CD4-positive, alpha-beta T cell treated with Interleukin-2 at 100 ng/mL for 4 hours (primary cell): ENCODE measurements at regions not wholly inside any gene's neighbourhood (a gene's known extent, or its start where the extent isn't known, plus 50 kb on each side); places are given as distances from the start of the nearest gene placed in this dataset.

ENCODE experiments used
- DNase-seq: peaks from one replicate; pipeline ENCODE4 v3.0.0-alpha.2; 2020; ENCODE audit warnings: low spot score

GRCh38 chr21:39022863-39023693 lies 160.2 kb downstream of the PSMG1 start:
- DNase-seq = no peak

- DNase-seq = no peak
Observed at GRCh38 chr21:39022466-39022862, 160.8 kb downstream of the PSMG1 start.

DNA sequence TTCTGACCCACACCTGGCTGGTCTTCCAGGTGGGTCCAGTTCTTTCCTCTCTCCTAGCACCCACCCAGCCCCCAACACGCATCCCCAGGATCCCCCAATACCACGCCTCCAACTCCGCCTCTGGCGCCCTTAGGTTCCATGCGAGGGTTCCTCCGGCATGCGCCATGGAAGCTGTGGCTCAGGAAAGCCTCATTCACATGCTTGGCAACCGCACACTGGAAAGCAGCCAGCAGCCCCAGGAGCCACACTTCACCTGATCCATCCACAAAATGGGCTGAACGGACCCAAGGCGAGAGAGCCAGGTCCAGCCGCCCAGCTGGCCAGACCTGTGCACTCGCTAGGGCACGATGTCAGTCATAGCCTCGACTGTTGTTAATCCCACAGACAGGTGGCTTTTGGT lies 161.2 kb downstream of the PSMG1 start:
- no peak for DNase-seq

- no peak for DNase-seq
Observed at GRCh38 chr21:39021478-39021832, 161.8 kb downstream of the PSMG1 start.

DNA sequence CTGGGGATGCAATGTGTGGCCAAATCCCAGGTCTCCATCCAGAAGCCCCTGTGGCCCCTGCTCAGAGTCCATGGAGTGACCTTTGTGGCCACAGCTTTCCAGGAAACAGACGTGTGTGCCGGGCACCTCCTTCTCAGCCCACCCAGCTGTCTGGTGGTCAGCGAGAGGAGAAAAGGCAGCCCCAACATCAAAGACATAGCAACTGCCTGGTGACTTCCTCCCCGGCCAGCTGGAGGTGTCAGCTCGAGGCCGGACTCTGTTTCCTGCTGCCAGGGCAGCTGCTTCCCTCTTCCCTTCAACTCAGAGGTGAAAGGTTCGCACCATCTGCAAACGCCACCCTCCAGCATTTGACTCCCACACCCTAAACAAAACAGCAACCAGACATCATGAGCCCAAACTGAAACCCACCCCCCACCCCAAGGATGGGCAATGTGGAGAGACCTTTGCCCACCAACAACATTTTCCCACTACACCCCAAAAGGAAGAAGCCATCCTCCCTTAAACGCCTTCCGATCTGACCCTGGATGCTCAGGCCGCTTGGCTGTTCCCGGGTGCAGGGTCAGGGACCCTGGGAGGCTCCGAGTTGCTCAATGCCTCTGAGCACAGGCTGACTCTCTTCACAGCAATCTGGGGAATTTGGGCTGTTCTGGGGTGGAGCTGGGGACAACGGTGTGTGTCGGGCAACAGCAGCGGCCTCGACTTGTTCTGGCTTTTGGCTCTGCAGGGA lies 162.3 kb downstream of the PSMG1 start:
- DNase-seq = no peak

DNA sequence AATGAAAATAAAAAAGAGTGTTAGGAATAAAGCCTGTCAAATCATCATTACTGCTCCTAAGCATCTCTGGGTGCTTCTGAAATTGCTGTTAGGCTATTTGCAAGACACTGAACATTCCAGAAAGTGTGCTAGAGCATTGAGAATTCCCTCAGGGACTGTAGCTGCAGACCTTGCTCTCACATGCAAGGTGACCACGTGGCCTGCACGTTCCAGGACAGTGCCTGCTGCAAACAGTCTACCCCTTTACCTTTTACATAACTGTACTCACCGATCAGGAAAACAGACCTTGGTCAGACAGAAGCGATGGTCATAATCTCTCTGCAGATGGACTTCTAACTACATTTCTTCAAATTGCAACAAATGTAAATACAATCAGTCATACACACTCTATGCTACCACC lies 164.5 kb downstream of the PSMG1 start:
- no peak for DNase-seq

GRCh38 chr21:39016740-39017315 lies 166.4 kb downstream of the PSMG1 start:
- DNase-seq = no peak

DNA sequence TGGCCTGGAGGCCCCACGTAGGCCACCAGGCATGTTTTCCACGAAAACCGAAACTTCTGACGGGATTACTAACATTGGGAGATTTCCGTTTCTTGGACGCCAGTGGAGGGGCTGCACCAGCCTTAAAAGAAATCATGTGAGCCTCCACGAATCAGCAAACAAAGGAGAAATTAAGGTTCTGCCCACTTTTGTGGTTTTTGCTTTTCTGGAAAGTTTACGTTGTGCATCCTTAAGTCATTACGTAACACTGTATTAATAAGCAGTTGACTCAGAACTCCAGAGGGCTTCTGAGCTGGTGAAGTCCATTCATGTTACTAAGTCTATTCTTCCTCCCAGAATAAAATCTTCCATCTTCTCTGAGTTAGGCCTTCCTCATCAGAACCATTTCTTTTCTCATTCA lies 168.5 kb downstream of the PSMG1 start:
- DNase-seq = no peak

DNA sequence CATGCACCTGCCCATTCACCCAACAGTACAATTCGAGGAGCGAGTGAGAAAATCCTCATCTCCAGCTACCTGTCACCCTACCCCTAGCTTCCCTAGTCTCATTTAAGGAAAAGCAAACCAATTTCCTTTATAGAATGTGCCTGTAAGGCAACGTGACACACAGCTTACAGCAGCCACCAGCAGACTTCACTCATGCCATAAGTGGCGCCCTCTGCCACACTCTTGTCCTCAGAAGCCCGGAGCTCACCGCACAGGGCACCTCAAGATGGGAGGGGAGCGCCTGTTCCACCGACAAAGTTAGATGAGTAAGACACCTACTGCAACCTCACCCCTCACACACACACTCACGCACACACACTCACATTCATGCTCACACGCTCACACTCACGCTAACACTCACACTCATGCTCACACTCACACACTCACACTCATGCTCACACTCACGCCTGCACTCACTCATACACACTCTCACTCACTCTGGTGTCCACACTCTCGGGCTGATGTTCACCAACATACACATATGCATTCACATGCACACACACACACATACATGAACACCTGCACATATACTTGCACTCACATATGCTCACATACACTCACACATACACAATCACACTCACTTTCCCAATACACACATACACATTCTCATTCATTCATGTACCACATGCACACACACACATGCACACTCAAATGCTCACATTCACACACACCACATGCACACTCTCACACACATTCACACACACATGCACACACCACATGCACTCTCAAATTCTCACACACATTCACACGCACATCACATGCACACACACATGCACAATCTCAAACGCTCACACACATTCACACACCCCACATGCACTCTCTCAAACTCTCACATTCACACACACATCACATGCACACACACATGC lies 170.7 kb downstream of the PSMG1 start:
- no peak for DNase-seq

DNA sequence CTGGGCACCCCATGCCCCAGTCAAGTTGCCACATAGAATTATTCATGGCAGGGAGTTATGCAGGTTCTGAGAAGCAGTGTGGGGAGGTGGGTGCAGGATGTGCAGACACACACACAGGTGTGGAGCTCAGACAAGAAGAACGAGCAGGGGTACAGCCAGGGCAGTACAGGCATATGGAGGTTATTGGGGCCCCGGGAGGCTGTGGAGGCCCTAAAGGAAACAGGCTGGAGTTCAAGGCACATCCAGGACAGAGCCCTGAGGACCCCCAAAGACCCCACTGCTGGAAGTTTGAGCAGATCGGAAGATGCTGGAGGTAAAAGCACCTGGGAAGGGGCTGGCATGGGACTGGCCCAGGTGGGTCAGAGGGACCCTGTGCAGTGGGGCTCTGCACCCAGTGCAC lies 171.3 kb downstream of the PSMG1 start:
- no peak for DNase-seq

- DNase-seq = no peak
Observed at GRCh38 chr21:39010629-39011404, 172.4 kb downstream of the PSMG1 start.

- no peak for DNase-seq
Observed at GRCh38 chr21:39009587-39010225, 173.5 kb downstream of the PSMG1 start.

DNA sequence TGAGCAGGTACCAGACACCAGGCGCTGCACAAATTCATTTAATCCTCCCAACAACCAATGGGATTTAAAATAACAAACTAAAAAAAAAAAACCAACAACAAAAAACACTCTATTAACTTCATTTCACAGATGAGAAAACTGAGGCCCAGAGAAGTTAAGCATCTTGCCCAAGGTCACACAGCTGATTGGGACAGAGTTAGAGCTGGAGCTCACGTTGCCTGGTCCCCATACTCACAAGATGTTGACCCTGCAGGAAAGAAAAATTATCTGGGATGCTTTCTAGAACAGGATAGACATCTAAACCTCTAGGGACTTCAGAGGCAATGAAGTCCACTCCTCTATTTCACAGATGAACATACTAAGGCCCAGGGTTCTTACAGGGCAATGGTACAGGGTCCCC lies 175.3 kb downstream of the PSMG1 start:
- DNase-seq = no peak

GRCh38 chr21:39007532-39007931 lies 175.7 kb downstream of the PSMG1 start:
- no peak for DNase-seq

- DNase-seq = no peak
Observed at GRCh38 chr21:39006571-39007311, 176.5 kb downstream of the PSMG1 start.

DNA sequence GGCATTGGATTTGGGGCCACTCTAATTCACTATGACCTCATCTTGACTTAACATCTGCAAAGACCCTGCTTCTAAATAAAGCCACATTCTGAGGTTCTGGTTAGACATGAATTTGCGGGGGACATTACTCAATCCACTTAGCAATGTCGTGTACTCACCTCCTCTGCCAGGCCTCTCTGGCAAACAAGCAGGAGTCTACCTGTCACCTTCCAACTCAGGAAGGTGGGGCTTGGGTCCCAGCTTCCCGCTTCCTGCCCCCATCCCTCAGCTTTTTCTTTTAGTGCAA lies 177.8 kb downstream of the PSMG1 start:
- no peak for DNase-seq

DNA sequence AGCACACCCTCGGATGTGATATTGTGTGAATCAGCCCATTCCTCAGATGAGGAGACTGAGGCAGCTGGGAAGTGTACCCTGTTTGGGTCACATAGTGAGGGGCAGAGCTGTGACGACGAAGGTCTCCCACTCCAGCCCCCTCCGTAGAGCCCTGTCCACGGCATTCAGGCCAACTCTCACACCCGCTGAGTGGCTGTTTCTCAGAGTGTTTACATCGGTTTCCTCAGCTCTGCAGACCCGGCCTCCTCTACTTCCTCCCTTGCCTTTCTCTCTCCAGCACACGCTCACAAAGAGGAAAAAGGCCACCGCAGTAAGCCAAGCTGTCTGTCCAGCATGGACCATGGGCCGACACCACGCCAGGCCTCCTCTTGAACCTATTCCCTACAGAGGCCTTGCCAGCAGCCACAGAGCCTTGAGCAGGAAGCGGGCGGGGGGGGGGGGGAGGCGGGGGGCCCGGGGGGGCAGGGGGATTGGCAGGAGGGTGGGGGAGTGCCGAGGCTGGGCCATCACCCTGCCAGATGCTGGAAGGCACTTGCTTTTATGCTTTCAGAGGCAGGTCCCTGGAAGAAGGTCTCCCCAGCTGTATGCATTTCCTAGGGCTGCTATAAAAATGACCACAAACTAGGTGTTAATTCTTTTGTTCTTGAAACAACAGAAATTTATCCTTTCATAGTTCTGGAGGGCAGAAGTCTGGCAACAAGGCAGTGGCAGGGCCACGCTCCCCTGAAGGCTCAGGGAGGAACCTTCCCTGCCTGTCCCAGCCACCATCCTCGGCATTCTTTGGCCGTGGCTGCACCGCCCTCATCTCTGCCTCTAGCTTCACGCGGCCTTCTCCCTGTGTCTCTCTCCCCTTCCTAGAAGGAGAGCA lies 178.4 kb downstream of the PSMG1 start:
- DNase-seq = no peak

GRCh38 chr21:39003982-39004633 lies 179.1 kb downstream of the PSMG1 start:
- no peak for DNase-seq

DNA sequence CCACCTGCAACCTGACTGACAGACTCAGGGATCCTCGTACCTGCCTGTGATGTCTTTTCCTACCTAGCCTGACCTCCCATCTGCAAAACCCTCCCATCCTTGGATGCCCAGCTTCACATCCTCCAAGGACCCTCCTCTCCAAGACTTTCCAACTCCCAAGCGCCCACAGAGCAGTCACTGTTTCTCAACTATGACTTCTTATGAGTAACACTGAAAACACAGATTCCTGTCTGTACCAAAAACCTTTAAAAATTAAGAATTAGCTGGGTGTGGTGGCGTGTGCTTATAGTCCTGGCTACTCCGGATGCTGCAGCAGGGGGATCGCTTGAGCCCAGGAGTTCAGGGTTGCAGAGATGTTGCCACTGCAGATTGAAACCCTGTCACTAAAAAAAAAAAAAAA lies 181.9 kb downstream of the PSMG1 start:
- DNase-seq = no peak
